NB4 (cell line): ENCODE measurements at regions not wholly inside any gene's neighbourhood (a gene's known extent, or its start where the extent isn't known, plus 50 kb on each side); places are given as distances from the start of the nearest gene placed in this dataset.

Source experiments
- DNase-seq: peaks from one replicate; pipeline ENCODE4 v3.0.0; 2010; ENCODE audit warnings: low read depth
- H3K4me3 ChIP-seq: one replicate; pipeline ENCODE4 v1.5.1; 2011; ENCODE audit warnings: mild to moderate bottlenecking, low read depth, low read length, moderate library complexity
- CTCF ChIP-seq: IDR thresholded peaks from one replicate; pipeline ENCODE4 v1.5.1; 2012; ENCODE audit warnings: low read depth, low read length
- MYC ChIP-seq: IDR thresholded peaks from 2 replicates; pipeline ENCODE4 v1.6.1; 2011; ENCODE audit warnings: low read depth, low read length
- POLR2A ChIP-seq: IDR thresholded peaks from 2 replicates; pipeline ENCODE4 v1.6.1; 2011; ENCODE audit warnings: mild to moderate bottlenecking; ENCODE audit not compliant: insufficient read length; ENCODE audit errors: extremely low read depth
- TF ChIP-seq, protein P1 (sequence below): IDR thresholded peaks from 2 replicates; pipeline ENCODE4 v1.6.1; 2011; ENCODE audit warnings: low read depth, low read length

DNA sequence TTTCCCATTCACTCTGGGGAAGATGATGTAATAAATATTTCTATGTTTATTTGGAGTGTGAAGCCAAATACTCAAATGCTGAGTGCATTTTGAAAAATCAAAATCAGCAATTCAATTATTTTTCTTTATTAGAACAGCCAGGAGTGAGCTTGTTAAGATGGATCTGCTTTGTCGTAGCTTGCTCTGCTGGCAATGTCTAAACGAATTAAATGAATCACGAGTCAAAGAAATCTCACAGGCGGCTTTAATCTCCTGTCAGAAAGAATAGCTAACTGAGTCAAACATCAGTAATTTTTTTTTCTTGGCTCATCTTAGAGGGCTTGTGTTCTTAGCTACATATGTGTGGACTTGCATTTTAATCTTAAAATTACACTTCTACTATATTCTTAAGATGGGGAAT, 100.2 kb upstream of the HMGN3 start:
- DNase-seq: no peak
- TF ChIP-seq CTCF: no peak
- TF ChIP-seq, protein P1, sequence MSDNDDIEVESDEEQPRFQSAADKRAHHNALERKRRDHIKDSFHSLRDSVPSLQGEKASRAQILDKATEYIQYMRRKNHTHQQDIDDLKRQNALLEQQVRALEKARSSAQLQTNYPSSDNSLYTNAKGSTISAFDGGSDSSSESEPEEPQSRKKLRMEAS: no peak
- TF ChIP-seq POLR2A: no peak
- TF ChIP-seq MYC: no peak
- H3K4me3 ChIP-seq: no peak overlapping the region

GRCh38 chr6:79330704-79331103, 96.2 kb upstream of the HMGN3 start:
- H3K4me3 ChIP-seq: no peak overlapping the region
- DNase-seq: no peak
- no peak for TF ChIP-seq MYC
- TF ChIP-seq POLR2A: no peak
- TF ChIP-seq, protein P1: no peak
- no peak for TF ChIP-seq CTCF

GRCh38 chr6:79313254-79313653, 78.8 kb upstream of the HMGN3 start:
- TF ChIP-seq, protein P1: no peak
- TF ChIP-seq CTCF: no peak
- TF ChIP-seq POLR2A: no peak
- TF ChIP-seq MYC: no peak
- no peak overlapping the region for H3K4me3 ChIP-seq
- peak; percentile 8 for DNase-seq

DNA sequence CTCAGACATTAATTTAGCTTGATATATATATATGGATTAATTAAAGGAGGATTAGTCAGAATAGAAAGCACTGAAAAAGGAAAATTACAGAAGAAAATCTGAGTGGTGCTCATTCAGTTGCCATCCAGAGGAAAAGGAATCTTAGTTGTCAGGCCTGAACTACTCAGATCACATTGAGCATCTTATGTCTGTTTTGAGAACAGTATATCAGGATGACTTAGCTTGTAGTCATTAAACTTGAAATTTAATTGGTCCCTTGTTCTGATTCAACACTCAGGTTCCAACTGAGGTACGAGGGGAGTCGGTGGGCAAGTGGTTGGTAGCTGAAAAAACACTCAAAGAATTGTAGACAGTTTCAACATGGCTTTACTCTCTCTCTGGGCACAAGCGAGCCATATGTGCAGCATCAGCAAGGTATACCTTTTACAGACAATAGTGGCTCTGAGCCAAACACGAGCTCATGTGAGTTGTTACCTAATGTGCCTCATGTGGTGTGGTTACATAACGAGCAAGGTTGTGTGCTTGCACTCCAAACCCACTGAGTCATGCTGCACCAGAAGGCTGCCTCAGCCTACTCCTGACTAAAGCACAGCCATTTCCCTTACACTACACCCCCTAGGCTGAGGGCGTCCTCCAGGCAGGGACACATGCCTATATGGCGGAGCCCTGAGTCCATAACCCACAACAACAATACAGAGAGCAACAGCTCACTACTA, 73.0 kb upstream of the HMGN3 start:
- no peak for DNase-seq
- TF ChIP-seq CTCF: no peak
- no peak for TF ChIP-seq POLR2A
- TF ChIP-seq, protein P1: no peak
- TF ChIP-seq MYC: no peak
- H3K4me3 ChIP-seq: no peak overlapping the region

GRCh38 chr6:79305020-79305419, 70.5 kb upstream of the HMGN3 start:
- H3K4me3 ChIP-seq: no peak overlapping the region
- no peak for DNase-seq
- TF ChIP-seq, protein P1: no peak
- TF ChIP-seq POLR2A (no peak), MYC (no peak), CTCF (no peak)

GRCh38 chr6:79302341-79302740, 67.9 kb upstream of the HMGN3 start:
- TF ChIP-seq CTCF: no peak
- TF ChIP-seq, protein P1: no peak
- TF ChIP-seq MYC: no peak
- no peak for TF ChIP-seq POLR2A
- no peak for DNase-seq
- H3K4me3 ChIP-seq: no peak overlapping the region
